Endothelial cell of umbilical vein (primary cell): ENCODE measurements at regions not wholly inside any gene's neighbourhood (a gene's known extent, or its start where the extent isn't known, plus 50 kb on each side); places are given as distances from the start of the nearest gene placed in this dataset.

Experiments
- BruUV-seq: library from RNA; stranded (reverse); fragments of 400-500 nt; replicated peaks from 2 replicates; lab custom pipeline; 2021; lab: Mats Ljungman, UMichigan
- CTCF ChIA-PET: fragments of 300-600, 350-600 bp; sonication (Branson Sonifier 250); formaldehyde crosslinking; loops from one replicate; lab custom pipeline; 2021; ENCODE audit warnings: antibody characterized with exemption, inconsistent platforms; lab: Charles Lee
- POLR2A ChIA-PET: fragments of 300-600, 350-600 bp; sonication (Branson Sonifier 250); formaldehyde crosslinking; loops from one replicate; lab custom pipeline; 2021; ENCODE audit warnings: antibody characterized with exemption, inconsistent platforms; lab: Charles Lee
- DNase-seq: peaks from one replicate; pipeline ENCODE4 v3.0.0-alpha.2; 2011; ENCODE audit warnings: low read depth, low spot score
- FAIRE-seq: peaks from 2 replicates; lab custom pipeline; 2011; peaks lifted over from hg19 to GRCh38; lab: Jason Lieb, UNC
- H2AFZ ChIP-seq: 2 replicates; pipeline ENCODE4 v1.6.0; 2012; ENCODE audit warnings: low read depth, low read length, control low read depth, inconsistent platforms
- H3K27ac ChIP-seq: 2 replicates; pipeline ENCODE4 v1.5.1; 2011; ENCODE audit warnings: low read depth, mild to moderate bottlenecking, control low read depth, low read length, moderate library complexity; ENCODE audit not compliant: insufficient read depth
- H3K27me3 ChIP-seq, 2 experiments: 2 replicates each; pipeline versions ENCODE4 v1.6.0 to v1.6.1; 2011; ENCODE audit warnings: low read length in 2 of 2, mixed read lengths in 1 of 2; ENCODE audit not compliant: control insufficient read depth in 2 of 2, insufficient read depth in 2 of 2
- H3K36me3 ChIP-seq, 2 experiments: 2 replicates in 1 of 2; 3 replicates in 1 of 2; pipeline ENCODE4 v1.5.1; 2011; ENCODE audit warnings: low read length in 2 of 2, mild to moderate bottlenecking in 1 of 2, moderate library complexity in 1 of 2; ENCODE audit not compliant: control insufficient read depth in 2 of 2, insufficient read depth in 2 of 2; ENCODE audit errors: extremely low read depth in 1 of 2
- H3K4me1 ChIP-seq: 3 replicates; pipeline ENCODE4 v1.5.1; 2011; ENCODE audit warnings: mild to moderate bottlenecking, low read length; ENCODE audit not compliant: control insufficient read depth, insufficient read depth; ENCODE audit errors: extremely low read depth
- H3K4me2 ChIP-seq: 2 replicates; pipeline ENCODE4 v1.6.1; 2011; ENCODE audit warnings: low read length, control low read depth, mixed read lengths; ENCODE audit not compliant: insufficient read depth
- H3K4me3 ChIP-seq, 3 experiments: fragments of 200-600 bp in 1 of 3; sonication (generic), shearing (Covaris generic) in 1 of 3; replicated peaks in 1 of 3; 2 replicates each; pipeline ENCODE4 v1.5.1; 2011 to 2016; ENCODE audit warnings: control low read depth in 3 of 3, low read length in 3 of 3, mild to moderate bottlenecking in 2 of 3, inconsistent platforms in 1 of 3, low read depth in 1 of 3, moderate library complexity in 1 of 3; ENCODE audit not compliant: insufficient read depth in 1 of 3
- H3K79me2 ChIP-seq: 2 replicates; pipeline ENCODE4 v1.6.0; 2012; ENCODE audit warnings: low read length, inconsistent platforms; ENCODE audit not compliant: control insufficient read depth, insufficient read depth
- H3K9ac ChIP-seq: replicated peaks from 2 replicates; pipeline ENCODE3; 2011; ENCODE audit warnings: low read length, control low read depth; ENCODE audit not compliant: insufficient read depth; ENCODE audit errors: extremely low read depth
- H3K9me1 ChIP-seq: replicated peaks from 3 replicates; pipeline ENCODE4 v1.6.0; 2011; ENCODE audit warnings: mild to moderate bottlenecking, low read length; ENCODE audit not compliant: control insufficient read depth, insufficient read depth; ENCODE audit errors: extremely low read depth
- H3K9me3 ChIP-seq: replicated peaks from 2 replicates; pipeline ENCODE4 v1.5.1; 2012; ENCODE audit warnings: low read length, inconsistent platforms; ENCODE audit not compliant: control insufficient read depth, insufficient read depth
- H4K20me1 ChIP-seq: replicated peaks from 2 replicates; pipeline ENCODE3; 2011; ENCODE audit warnings: mild to moderate bottlenecking, low read length; ENCODE audit not compliant: control insufficient read depth, insufficient read depth; ENCODE audit errors: extremely low read depth
- CTCF ChIP-seq, 2 donors: IDR thresholded peaks; 1 replicate in 1 of 2; 2 replicates in 1 of 2; pipeline ENCODE4 v1.5.1; 2011; ENCODE audit warnings: low read length in 2 of 2, mild to moderate bottlenecking in 2 of 2, moderate library complexity in 2 of 2, control low read depth in 1 of 2, inconsistent platforms in 1 of 2, low read depth in 1 of 2; ENCODE audit not compliant: insufficient read depth in 1 of 2; ENCODE audit errors: extremely low read depth in 1 of 2
- EZH2 ChIP-seq: IDR thresholded peaks from 2 replicates; pipeline ENCODE4 v1.6.1; 2012; ENCODE audit warnings: borderline replicate concordance, low read depth, mild to moderate bottlenecking, moderate library complexity, low read length, inconsistent platforms; ENCODE audit not compliant: severe bottlenecking
- FOS ChIP-seq: IDR thresholded peaks from 2 replicates; pipeline ENCODE4 v1.6.1; 2011; ENCODE audit warnings: mild to moderate bottlenecking, low read length, moderate library complexity, borderline replicate concordance; ENCODE audit not compliant: insufficient read depth
- GATA2 ChIP-seq: IDR thresholded peaks from 2 replicates; pipeline ENCODE4 v1.7.0; 2011; ENCODE audit warnings: low read depth, mild to moderate bottlenecking, moderate library complexity, mixed read lengths, low read length; ENCODE audit not compliant: insufficient read length, insufficient read depth
- JUN ChIP-seq: IDR thresholded peaks from 2 replicates; pipeline ENCODE4 v1.6.1; 2011; ENCODE audit warnings: borderline replicate concordance, low read depth; ENCODE audit not compliant: insufficient read length, insufficient read depth
- MYC ChIP-seq: IDR thresholded peaks from one replicate; pipeline ENCODE4 v1.6.1; 2011; ENCODE audit warnings: mild to moderate bottlenecking, low read depth, low read length
- POLR2A ChIP-seq: IDR thresholded peaks from 2 replicates; pipeline ENCODE4 v1.6.1; 2012; ENCODE audit warnings: low read depth, mild to moderate bottlenecking, control low read depth, low read length
- POLR2AphosphoS5 ChIP-seq: IDR thresholded peaks from 2 replicates; pipeline ENCODE4 v1.6.1; 2012; ENCODE audit warnings: low read depth, mild to moderate bottlenecking, control low read depth, low read length, moderate library complexity; ENCODE audit not compliant: insufficient read depth
- dilution Hi-C: fragments of 300-500 bp; cut with MboI; formaldehyde crosslinking; loops from one replicate; pipeline ENCODE4 v1.15.0; 2019; ENCODE audit warnings: low sequenced_read_pairs; ENCODE audit not compliant: extremely low pct_ligation_motif_present
- intact Hi-C: fragments of 100-400 bp; cut with micrococcal nuclease; formaldehyde crosslinking; loops from one replicate; pipeline ENCODE4 v1.10.0; 2022
- TF ChIP-seq, protein P1 (sequence below): IDR thresholded peaks from 2 replicates; pipeline ENCODE4 v1.6.1; 2011; ENCODE audit not compliant: insufficient read depth, insufficient read length

- Histone ChIP-seq H3K9me3 (no peaks in the 10 kb centered on the region), H3K27me3 (no peaks in the 10 kb centered on the region), H3K27ac (no peak overlapping the region), H3K79me2 (no peaks in the 10 kb centered on the region), H3K4me2 (no peak overlapping the region), H3K4me1 (no peaks in the 10 kb centered on the region), H2AFZ (no peak overlapping the region), H4K20me1 (no peaks in the 10 kb centered on the region), H3K9me1 (no peaks in the 10 kb centered on the region), H3K9ac (no peak overlapping the region), H3K4me3 (no peak overlapping the region), H3K36me3 (no peaks in the 10 kb centered on the region)
- ChIA-PET POLR2A (no interaction called here), CTCF (interaction anchor here (0.7 to 1.2 kb wide), 2 partner anchors 9 to 17 kb away, joined by 3 to 5 read pairs; no protein-coding TSS in a partner anchor)
- intact Hi-C loops: no loop called here
- TF ChIP-seq CTCF (IDR thresholded peaks at IDR 0.05; ENCODE audit: extremely low read depth in 1 of 2, insufficient read depth in 1 of 2, low read depth in 1 of 2, low read length in 2 of 2) (no peak), FOS (no peak), POLR2AphosphoS5 (no peak), POLR2A (no peak), MYC (no peak), JUN (no peak), GATA2 (no peak), EZH2 (no peak)
- TF ChIP-seq, protein P1, sequence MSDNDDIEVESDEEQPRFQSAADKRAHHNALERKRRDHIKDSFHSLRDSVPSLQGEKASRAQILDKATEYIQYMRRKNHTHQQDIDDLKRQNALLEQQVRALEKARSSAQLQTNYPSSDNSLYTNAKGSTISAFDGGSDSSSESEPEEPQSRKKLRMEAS: no peak
- no TSS peak for BruUV-seq
- FAIRE-seq: no peak
- dilution Hi-C loops: no loop called here
- DNase-seq: no peak
Measured at GRCh38 chr6:15841937-15842726, 179.3 kb upstream of the DTNBP1 start.
